ENCODE measurements at regions not wholly inside any gene's neighbourhood (a gene's known extent, or its start where the extent isn't known, plus 50 kb on each side); places are given as distances from the start of the nearest gene placed in this dataset.

- H3K9ac ChIP-seq (ENCODE audit: low read length): no peak overlapping the region
- H3K4me3 ChIP-seq (ENCODE audit: low read length): no peak overlapping the region
- TF ChIP-seq EZH2 (optimal IDR thresholded peaks at IDR 0.05; ENCODE audit: low read depth, low read length) (no peak), CTCF (IDR thresholded peaks at IDR 0.05; ENCODE audit: low read length) (no peak), EZH2phosphoT487 (IDR thresholded peaks at IDR 0.05; ENCODE audit: low read length) (no peak)
- no peaks in the 10 kb centered on the region for H4K20me1 ChIP-seq (ENCODE audit: insufficient read depth, low read length)
- no peak overlapping the region for H3K4me2 ChIP-seq (ENCODE audit: low read depth, low read length)
- H3F3A ChIP-seq (ENCODE audit: insufficient read depth, low read length): no peaks in the 10 kb centered on the region
- H3K79me2 ChIP-seq (ENCODE audit: low read length): no peaks in the 10 kb centered on the region
- no peaks in the 10 kb centered on the region for H3K9me3 ChIP-seq (replicated peaks; ENCODE audit: insufficient read depth, low read length)
- H3K36me3 ChIP-seq (replicated peaks; ENCODE audit: insufficient read depth, low read length): no peaks in the 10 kb centered on the region
- no peak for DNase-seq
- H3K27me3 ChIP-seq (replicated peaks; ENCODE audit: insufficient read depth, low read length): no peaks in the 10 kb centered on the region
- H2AFZ ChIP-seq (ENCODE audit: low read length): no peak overlapping the region
- no peak overlapping the region for H3K27ac ChIP-seq (ENCODE audit: low read length)
- H3K4me1 ChIP-seq (ENCODE audit: low read length): no peaks in the 10 kb centered on the region
- H3K9me2 ChIP-seq (replicated peaks; ENCODE audit: insufficient read depth, low read length): no peaks in the 10 kb centered on the region
Measured at GRCh38 chr17:62859146-62859545, 51.0 kb upstream of the MARCHF10 start.

All from MM.1S (cell line).